ENCODE measurements at regions not wholly inside any gene's neighbourhood (a gene's known extent, or its start where the extent isn't known, plus 50 kb on each side); places are given as distances from the start of the nearest gene placed in this dataset.

GRCh38 chr14:53331921-53332320 lies 178.8 kb upstream of the DDHD1 start:
- no peak for DNase-seq

GRCh38 chr14:53331247-53331646 lies 178.1 kb upstream of the DDHD1 start:
- DNase-seq: no peak

DNA sequence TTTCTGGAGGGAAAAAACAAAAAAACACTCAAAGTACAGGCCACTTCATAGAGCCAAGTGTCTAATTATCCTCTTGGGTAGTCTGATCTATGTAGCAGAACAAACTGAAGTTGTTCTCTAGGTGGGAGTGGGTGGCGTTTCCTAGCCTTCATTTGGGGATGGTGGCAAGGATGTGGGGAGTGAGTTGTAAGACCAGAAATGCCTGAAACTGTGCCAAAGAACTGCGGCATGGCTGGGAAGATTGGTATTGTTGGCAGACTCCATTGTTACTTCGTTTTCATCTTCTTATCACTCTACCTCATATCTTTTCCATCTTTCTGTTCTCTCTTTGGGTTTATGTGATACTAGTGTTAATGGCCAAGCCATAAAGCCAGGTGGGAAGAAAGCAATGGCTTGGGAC lies 177.3 kb upstream of the DDHD1 start:
- no peak for DNase-seq

- no peak for DNase-seq
Measured at GRCh38 chr14:53328841-53329240, 175.7 kb upstream of the DDHD1 start.

DNA sequence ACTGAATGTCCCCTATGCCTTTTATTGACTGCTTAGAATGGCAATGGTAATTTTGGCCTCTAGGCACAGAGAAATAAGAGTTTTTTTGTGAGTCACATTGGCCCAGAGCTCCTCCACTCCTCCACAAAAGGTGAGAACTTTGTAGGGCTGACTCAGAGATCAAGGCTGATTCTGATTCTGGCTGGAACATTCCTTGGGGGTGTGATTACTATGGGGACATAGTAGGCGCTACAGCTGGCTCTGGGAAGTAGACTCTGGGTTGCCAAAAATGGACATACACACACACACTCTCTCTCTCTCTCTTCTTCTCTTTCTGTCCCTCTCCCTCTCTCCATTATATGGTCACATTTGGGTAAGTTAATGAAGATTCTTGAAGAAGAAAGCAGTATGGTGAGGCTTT lies 174.6 kb upstream of the DDHD1 start:
- DNase-seq: no peak

DNA sequence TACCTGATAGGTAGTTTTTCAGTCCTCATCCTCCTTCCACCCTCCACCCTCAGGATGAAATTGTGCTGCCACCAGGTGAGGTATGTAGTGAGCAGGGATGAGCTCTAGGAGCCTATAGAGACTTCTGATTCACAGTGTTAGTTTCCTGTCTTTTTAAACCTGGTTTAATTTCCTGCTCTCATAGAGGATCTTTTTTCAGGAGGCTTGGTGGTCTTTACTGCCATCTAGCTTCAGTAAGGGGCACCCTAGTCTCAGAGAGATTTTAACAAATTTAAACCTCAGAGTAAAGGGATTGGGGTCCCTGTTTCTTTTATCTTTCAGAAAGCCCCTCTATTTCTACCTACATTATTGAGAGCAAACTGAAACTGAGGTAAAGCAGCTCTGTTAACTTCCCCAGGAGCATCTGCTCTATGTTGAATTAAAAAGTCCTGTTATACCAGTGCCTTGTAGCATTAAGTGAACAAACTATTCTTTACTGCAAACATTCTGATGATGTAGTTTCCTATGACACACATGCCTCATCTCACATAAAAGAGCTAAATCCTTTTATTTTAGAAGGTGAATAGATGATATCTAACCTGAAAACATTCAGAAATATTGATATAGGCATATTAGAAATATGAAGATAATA lies 172.2 kb upstream of the DDHD1 start:
- DNase-seq: no peak

DNA sequence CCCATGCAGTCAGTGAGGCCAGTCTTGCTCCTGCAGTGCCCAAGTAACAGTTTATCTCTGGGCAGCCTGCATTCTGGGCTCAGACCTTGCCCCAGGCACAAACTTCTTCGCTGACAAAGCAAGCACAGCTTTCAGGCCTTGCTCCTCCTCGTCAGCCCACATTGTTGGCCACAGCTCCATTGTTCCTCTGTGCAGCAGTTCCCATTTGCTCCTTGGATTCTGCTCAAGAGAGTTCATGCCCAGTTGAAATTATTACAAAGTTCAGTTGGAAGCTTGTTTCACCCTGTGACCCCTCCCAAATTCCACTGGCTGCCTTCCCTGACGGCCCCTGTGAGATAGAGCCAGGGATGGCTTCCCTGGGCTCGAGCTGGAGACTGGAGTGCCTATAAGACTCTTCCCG lies 163.4 kb upstream of the DDHD1 start:
- DNase-seq: no peak

DNA sequence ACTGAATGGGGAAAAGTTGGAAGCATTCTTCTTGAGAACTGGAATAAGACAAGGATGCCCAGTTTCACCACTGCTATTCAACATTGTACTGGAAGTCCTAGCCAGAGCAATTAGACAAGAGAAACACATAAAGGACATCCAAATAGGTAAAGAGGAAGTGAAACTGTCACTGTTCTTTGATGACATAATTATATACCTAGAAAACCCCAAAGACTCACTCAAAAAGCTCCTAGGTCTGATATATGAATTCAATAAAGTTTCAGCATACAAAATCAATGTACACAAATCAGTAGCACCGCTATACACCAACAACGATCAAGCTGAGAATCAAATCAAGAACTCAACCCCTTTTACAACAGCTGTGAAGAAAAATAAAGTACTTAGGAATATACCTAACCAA lies 157.3 kb upstream of the DDHD1 start:
- no peak for DNase-seq

DNA sequence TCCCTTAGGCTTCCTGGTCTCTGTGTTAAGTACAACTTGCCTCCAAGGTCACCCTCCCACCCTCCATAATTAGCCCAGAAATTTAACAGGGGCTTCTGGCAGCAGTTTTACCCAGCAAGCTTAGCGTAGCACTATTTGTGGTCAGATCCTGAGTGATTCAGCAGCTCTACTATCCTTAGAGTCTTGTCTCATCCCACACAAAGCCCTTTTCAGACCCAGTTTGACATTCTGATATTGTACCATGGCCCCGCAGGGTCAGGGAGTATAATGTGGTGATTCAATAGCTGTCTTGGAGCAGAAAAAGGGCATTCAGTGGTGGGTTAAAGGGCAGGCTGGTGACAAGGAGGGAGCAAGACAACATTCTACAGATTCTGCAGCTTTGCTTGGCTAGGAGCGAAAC lies 153.8 kb upstream of the DDHD1 start:
- DNase-seq: no peak

DNA sequence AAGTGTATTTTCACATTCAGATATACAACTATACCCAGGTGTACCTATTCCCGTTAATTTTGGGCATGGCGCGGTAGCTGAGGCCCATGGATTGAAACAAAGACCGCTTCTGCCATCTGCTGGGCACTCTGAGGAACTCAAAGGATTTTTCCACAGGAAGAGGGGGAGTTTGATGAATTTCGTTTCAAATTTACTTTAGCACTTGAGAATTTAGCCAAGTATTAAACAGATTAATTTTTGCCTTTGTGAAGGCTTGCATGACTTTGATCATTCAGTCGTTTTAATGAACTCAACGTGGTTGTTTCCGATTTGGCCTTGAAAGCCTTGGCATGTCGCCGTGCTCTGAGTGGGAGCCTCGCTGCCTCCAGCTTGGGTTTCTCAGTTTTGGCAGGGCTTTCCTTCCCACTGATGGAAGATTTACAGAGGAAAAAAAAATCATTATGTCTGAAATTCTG lies 153.2 kb upstream of the DDHD1 start:
- no peak for DNase-seq

- DNase-seq: no peak
Measured at GRCh38 chr14:53304726-53305381, 151.7 kb upstream of the DDHD1 start.

DNA sequence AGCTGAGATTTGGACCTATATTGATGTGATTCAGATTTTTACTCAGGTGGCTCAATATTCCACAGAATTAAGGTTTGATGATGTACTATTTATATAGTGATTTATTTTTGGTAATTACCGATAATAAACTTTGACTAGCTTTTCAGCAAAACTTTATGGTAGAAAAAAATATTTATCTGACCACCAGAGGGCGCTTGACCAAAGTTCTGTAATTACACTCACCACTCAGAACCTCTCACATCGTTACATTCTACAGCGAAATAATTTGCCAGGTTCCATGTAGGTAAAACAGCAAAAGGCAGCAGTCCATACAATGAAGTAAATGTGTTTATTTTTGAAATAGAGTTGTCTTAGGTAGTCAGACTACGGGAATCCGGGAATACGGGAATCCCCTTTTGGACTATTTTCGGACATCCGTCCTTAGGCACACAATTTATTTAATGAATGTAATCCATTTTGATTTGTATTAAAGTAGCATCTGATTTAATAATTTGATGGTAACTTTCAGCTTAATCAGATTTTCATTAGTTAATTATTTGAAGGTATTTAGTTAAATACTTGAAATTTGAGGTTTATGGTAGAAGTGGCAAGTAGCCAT lies 143.0 kb upstream of the DDHD1 start:
- no peak for DNase-seq

- no peak for DNase-seq
Measured at GRCh38 chr14:53295372-53295771, 142.2 kb upstream of the DDHD1 start.

DNA sequence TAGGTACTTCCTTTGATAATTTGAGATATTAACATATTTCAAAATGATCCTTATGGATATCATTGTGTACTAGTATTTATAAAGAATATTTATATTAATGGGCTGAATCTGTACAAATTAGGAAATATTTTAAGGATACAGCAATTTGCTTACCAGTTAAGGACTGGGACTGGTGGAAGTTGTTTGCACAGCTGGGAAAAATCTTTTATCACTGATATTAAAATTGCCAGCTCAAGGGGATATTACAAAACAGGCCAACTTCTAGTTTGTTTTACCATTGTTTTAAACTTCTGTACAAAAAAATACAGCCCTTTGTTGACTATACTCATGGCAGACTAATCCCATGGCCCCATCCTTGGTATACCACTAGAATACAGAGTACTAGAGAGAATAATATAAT lies 133.2 kb upstream of the DDHD1 start:
- DNase-seq: no peak

DNA sequence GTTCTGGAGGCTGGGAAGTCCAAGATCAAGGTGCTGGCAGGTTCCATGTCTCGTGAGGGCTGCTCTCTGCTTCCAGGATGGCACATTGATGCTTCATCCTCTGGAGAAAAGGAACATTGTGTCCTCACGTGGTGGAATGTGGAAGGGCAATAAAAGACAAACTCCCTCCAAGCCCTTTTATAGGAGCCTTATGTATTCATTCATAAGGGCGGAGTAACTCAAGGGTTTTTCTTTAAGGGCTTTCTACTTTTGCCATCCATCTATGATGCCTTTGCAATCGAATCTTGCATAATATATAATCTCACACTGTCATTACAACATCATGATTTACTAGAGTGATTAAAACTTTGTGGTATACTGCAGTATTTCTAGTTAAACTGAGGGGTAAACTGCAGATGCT lies 132.7 kb upstream of the DDHD1 start:
- DNase-seq: no peak

GRCh38 chr14:53285064-53285463 lies 131.9 kb upstream of the DDHD1 start:
- no peak for DNase-seq

DNA sequence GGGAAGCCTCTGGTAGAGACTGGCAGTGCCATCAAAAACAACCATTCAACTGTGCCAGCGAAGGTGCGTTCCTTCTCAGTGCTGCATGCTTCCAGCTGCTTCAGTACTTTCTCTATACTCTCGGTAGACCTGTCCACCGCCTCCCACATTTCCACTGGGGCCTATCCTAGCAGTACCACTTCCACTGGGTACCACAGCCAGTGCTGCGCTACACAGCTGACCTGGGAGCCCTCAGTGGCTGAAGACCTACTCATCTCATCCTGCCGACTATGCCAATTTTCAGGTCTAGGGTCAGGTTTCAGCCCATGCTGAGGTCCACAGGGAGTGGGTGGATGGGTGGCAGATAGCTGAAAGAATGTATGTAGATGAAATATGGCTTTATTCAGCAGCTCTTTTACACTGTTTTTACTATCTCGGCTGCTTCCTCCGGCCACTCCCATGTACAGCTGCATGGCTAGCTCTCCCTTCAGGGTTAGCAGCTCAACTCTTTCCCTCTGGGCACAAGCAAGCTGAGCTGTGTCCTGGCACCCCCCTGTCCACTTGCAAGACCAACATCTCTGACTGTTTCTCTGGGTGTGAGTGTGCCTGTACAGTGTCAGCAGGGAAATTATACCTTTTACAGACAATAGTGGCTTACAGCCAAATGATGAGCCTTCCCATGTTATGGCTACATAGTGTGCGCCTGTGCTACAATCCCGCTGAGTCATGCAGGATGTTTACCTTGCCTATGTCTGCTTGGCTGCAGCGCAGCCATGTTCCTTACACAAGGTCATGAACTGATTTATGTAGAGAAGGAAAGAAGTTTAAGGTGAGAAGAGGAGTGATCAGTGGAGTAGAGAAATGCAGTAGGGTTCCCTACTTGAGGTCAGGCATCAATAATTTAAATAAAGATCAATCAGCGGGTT lies 125.7 kb upstream of the DDHD1 start:
- no peak for DNase-seq

- DNase-seq: no peak
Measured at GRCh38 chr14:53273671-53274072, 120.5 kb upstream of the DDHD1 start.

- no peak for DNase-seq
Measured at GRCh38 chr14:53265025-53265424, 111.9 kb upstream of the DDHD1 start.

- no peak for DNase-seq
Measured at GRCh38 chr14:53260928-53261327, 107.8 kb upstream of the DDHD1 start.

GRCh38 chr14:53260286-53260685 lies 107.2 kb upstream of the DDHD1 start:
- no peak for DNase-seq

GRCh38 chr14:53252141-53252540 lies 99.0 kb upstream of the DDHD1 start:
- no peak for DNase-seq

DNA sequence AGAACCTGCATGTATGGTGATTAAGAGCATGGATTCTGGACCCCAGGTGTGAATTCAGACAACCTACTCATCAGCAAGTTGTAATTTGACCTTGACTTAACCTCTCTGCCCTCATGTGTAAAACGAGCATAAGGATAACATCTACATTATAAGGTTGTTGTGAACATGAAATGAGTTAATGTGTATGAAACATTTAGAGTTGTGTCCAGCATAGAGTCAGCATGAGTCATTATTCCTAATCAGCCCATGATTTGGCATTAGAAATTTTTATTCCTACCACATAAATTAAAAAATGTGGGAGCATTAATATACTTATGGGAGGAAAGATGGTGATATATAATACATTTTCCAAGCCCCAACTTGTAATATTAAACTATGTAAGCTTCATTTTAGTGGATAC lies 95.9 kb upstream of the DDHD1 start:
- DNase-seq: no peak
